A673 (cell line): ENCODE measurements at regions not wholly inside any gene's neighbourhood (a gene's known extent, or its start where the extent isn't known, plus 50 kb on each side); places are given as distances from the start of the nearest gene placed in this dataset.

Source experiments
- CTCF ChIP-seq: fragments of 300-800, 200-600 bp; sonication (generic); conservative IDR thresholded peaks from 2 replicates; pipeline ENCODE4 v1.5.1; 2017; ENCODE audit warnings: low read depth, mild to moderate bottlenecking, antibody characterized with exemption, low read length, moderate library complexity, mixed read lengths
- EZH2 ChIP-seq: fragments of 200-600 bp; sonication (generic); IDR thresholded peaks from 2 replicates; pipeline ENCODE4 v1.6.1; 2017; ENCODE audit warnings: borderline replicate concordance, low read depth, mild to moderate bottlenecking, mixed read lengths, antibody characterized with exemption, low read length; ENCODE audit not compliant: poor library complexity, severe bottlenecking

GRCh38 chr17:77421630-77421972 is 280.8 kb downstream of the SEC14L1 start:
- TF ChIP-seq CTCF: no peak
- no peak for TF ChIP-seq EZH2
